Naive thymus-derived CD8-positive, alpha-beta T cell (primary cell): ENCODE measurements at regions not wholly inside any gene's neighbourhood (a gene's known extent, or its start where the extent isn't known, plus 50 kb on each side); places are given as distances from the start of the nearest gene placed in this dataset.
A peak's percentile ranks its signal among the peaks of the same experiment; 100 is the strongest.
"Not testable (repeated sequence)": the region's sequence is repeated elsewhere in the genome, so short reads cannot be mapped to it uniquely, and the experiment has no call there.

Experiments used
- ATAC-seq, 2 donors: fragments of 150-1000 bp; cut with Tn5 transposase in 1 of 2; sonication (Bioruptor Pico), chemical (Tn5 transposase) in 1 of 2; 1 replicate in 1 of 2; 2 replicates in 1 of 2; pipeline ENCODE4 v1.10.0; 2021; ENCODE audit warnings: mild to moderate bottlenecking in 2 of 2, moderate library complexity in 2 of 2
- POLR2A ChIA-PET: fragments of 350-600 bp; sonication (Branson Sonifier 250); formaldehyde crosslinking; loops from one replicate; lab custom pipeline; 2021; ENCODE audit warnings: antibody characterized with exemption; lab: Charles Lee
- DNase-seq, 10 donors: peaks; one replicate each; pipeline versions ENCODE4 v3.0.0 to v3.0.0-alpha.2; 2020 to 2022
- H3K27ac Mint-ChIP-seq, 10 donors: one replicate each; pipeline ENCODE4 v1.8.0; 2020 to 2022; ENCODE audit warnings: mild to moderate bottlenecking in 10 of 10, mixed read lengths in 10 of 10, moderate library complexity in 4 of 10, inconsistent platforms in 1 of 10
- H3K27me3 Mint-ChIP-seq, 5 donors: one replicate each; pipeline ENCODE4 v1.8.0; 2021 to 2022; ENCODE audit warnings: mixed read lengths in 5 of 5
- H3K36me3 Mint-ChIP-seq, 3 donors: one replicate each; pipeline ENCODE4 v1.8.0; 2020 to 2022; ENCODE audit warnings: mixed read lengths in 3 of 3, mild to moderate bottlenecking in 2 of 3, inconsistent platforms in 1 of 3
- H3K4me1 Mint-ChIP-seq, 4 donors: one replicate each; pipeline ENCODE4 v1.8.0; 2021 to 2022; ENCODE audit warnings: mixed read lengths in 4 of 4
- H3K4me3 Mint-ChIP-seq, 10 donors: one replicate each; pipeline ENCODE4 v1.8.0; 2020 to 2022; ENCODE audit warnings: mild to moderate bottlenecking in 10 of 10, mixed read lengths in 10 of 10, moderate library complexity in 6 of 10, inconsistent platforms in 1 of 10
- H3K9me3 Mint-ChIP-seq, 9 donors: one replicate each; pipeline ENCODE4 v1.8.0; 2020 to 2022; ENCODE audit warnings: mixed read lengths in 9 of 9, mild to moderate bottlenecking in 3 of 9, inconsistent platforms in 1 of 9, moderate library complexity in 1 of 9

DNA sequence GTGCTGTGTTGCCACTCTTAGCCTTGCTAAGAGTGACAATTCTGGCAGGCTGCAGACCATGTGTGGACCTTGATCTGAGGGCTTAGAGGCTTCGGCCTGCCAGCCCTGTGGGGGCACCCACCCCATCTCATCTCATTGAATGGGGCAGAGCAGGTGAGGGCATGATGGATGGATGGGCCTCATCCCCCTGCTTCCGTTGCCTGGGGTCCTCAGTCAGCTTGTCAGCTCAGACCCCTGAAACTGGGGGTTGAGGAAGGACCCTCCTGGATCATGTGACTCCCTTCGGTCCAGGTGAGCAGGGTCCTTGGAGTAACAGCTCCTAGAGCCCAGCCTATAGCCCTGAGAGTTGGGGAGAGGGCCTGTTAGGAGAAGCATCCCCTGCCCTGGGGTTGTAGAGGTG lies 3076.8 kb downstream of the RPIA start:
- DNase-seq, H3K9me3 Mint-ChIP-seq, POLR2A ChIA-PET, H3K36me3 Mint-ChIP-seq, H3K4me1 Mint-ChIP-seq, ATAC-seq, H3K27me3 Mint-ChIP-seq, H3K4me3 Mint-ChIP-seq: not testable (repeated sequence)
- peak overlapping the region in 1 of 10 donors; percentile 51 for H3K27ac Mint-ChIP-seq

GRCh38 chr2:91768997-91769396 lies 3077.5 kb downstream of the RPIA start:
- H3K27me3 Mint-ChIP-seq, H3K4me3 Mint-ChIP-seq, DNase-seq, H3K4me1 Mint-ChIP-seq, POLR2A ChIA-PET, H3K9me3 Mint-ChIP-seq, H3K36me3 Mint-ChIP-seq, H3K27ac Mint-ChIP-seq, ATAC-seq: not testable (repeated sequence)

- POLR2A ChIA-PET, H3K36me3 Mint-ChIP-seq, H3K27me3 Mint-ChIP-seq, ATAC-seq, H3K4me1 Mint-ChIP-seq, DNase-seq, H3K9me3 Mint-ChIP-seq, H3K4me3 Mint-ChIP-seq, H3K27ac Mint-ChIP-seq: not testable (repeated sequence)
These were observed 3078.6 kb downstream of the RPIA start for GRCh38 chr2:91770046-91770575.

DNA sequence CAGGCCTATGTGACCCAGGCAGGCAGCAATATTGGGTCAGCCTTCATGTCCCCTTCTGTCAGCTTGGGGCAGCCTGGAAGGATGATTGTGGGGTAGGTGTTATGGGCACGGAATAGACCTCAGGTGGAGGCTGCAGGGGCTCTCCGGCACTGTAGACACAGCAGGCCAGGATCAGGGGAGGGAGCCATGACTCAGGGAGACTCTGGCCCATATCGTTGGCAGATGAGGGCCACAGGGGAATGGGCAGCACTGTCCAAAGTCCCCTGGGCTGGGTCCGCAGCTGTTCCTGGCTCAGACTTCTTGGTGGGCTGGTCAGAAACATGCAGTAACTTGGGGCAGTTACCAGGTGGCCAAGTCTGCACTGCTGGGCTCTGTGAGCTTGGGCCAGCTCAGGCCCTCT lies 3080.1 kb downstream of the RPIA start:
- DNase-seq, H3K9me3 Mint-ChIP-seq, H3K4me1 Mint-ChIP-seq, H3K4me3 Mint-ChIP-seq, H3K27me3 Mint-ChIP-seq, H3K36me3 Mint-ChIP-seq, ATAC-seq, H3K27ac Mint-ChIP-seq, POLR2A ChIA-PET: not testable (repeated sequence)

DNA sequence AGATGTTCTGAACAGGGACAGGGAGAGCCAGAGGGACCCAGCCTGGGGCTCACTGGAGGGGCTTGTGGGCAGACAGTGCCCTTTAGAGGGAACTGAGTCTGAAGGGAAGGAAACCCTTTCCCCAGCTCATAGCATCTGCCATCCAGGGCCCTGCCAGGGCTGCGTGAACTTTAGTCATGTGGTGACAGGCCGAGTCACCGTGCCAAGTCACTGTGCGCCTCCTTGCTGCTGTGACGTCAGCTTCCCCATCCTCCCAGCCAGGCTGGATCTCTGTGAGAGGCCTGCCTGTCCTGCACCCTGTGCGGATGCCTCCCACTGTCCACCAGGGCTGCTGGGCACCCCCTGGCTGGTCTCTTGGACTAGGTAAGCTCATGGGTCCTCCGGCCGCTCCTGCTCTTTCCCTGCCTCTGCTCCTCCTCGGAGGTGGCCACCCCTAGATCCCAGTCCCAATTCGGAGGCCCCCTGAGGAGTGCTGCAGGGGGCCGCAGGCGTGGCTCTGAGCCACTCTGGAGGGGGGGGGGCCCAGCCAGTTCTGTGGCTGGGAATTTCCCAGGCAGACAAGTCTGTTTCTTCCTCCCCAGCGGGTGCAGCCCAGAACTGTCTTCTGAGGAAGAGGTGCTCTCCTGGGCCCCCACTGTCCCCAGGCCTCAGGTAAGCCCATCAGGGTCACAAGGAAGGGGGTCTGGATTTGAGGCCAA lies 3080.9 kb downstream of the RPIA start:
- ATAC-seq, H3K9me3 Mint-ChIP-seq, DNase-seq, H3K36me3 Mint-ChIP-seq, H3K4me3 Mint-ChIP-seq, POLR2A ChIA-PET, H3K4me1 Mint-ChIP-seq, H3K27ac Mint-ChIP-seq: not testable (repeated sequence)
- H3K27me3 Mint-ChIP-seq = peaks cover 0 to 15% (median 4%) of the 10 kb centered on the region in 5 donors

- H3K36me3 Mint-ChIP-seq, ATAC-seq, H3K27ac Mint-ChIP-seq, DNase-seq, H3K4me1 Mint-ChIP-seq, H3K9me3 Mint-ChIP-seq, POLR2A ChIA-PET, H3K4me3 Mint-ChIP-seq: not testable (repeated sequence)
- H3K27me3 Mint-ChIP-seq = peaks cover 2 to 19% (median 5%) of the 10 kb centered on the region in 5 donors
These were observed 3082.3 kb downstream of the RPIA start for GRCh38 chr2:91773810-91774209.

DNA sequence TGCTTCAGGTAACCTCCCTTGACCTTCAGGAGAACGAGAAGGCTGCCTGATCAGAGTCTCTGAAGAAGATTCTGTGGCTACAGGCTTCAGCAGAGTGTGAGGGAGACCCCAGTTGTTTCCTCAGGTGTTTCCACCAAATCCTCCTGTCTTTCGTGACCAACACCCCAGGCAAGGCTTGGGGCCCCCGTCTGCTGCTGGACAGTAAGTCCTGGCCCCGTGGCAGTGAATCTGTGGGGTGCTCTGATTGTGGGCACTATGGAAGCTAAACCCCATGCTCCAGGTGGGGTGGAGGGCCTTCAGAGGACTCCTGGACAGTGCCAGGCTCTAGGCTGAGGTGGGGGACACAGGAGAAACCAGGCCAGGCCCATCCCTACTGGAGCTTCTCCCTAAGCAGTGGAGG lies 3083.7 kb downstream of the RPIA start:
- DNase-seq, H3K4me3 Mint-ChIP-seq, ATAC-seq, H3K36me3 Mint-ChIP-seq, H3K4me1 Mint-ChIP-seq, H3K27ac Mint-ChIP-seq, POLR2A ChIA-PET, H3K9me3 Mint-ChIP-seq: not testable (repeated sequence)
- peaks cover 2 to 19% (median 5%) of the 10 kb centered on the region in 5 donors for H3K27me3 Mint-ChIP-seq

GRCh38 chr2:91780324-91780723 lies 3088.9 kb downstream of the RPIA start:
- ATAC-seq, POLR2A ChIA-PET, H3K36me3 Mint-ChIP-seq, H3K4me1 Mint-ChIP-seq, H3K4me3 Mint-ChIP-seq, DNase-seq, H3K27ac Mint-ChIP-seq: not testable (repeated sequence)
- Mint-ChIP-seq H3K27me3 (peaks cover 2 to 15% (median 8%) of the 10 kb centered on the region in 5 donors), H3K9me3 (peaks cover 0 to 12% (median 4%) of the 10 kb centered on the region in 9 donors)

DNA sequence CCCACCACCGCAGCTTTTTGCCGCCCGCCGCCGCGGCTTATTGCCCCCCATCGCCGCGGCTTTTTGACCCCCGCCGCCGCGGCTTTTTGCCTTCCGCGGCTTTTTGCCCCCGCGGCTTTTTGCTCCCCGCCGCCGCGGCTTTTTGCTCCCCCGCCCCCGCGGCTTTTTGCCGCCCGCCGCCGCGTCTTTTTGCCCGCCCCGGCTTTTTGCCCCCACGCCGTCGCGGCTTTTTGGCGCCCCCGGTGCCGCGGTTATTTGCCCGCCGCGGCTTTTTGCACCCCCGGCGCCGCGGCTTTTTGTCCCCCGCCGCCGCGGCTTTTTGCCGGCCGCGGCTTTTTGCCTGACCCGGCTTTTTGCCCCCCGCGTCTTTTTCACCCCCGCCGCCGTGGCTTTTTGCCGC lies 3061.8 kb upstream of the TEKT4 start:
- H3K27me3 Mint-ChIP-seq, H3K36me3 Mint-ChIP-seq, ATAC-seq, H3K4me1 Mint-ChIP-seq, POLR2A ChIA-PET, H3K4me3 Mint-ChIP-seq, H3K27ac Mint-ChIP-seq, H3K9me3 Mint-ChIP-seq: not testable (repeated sequence)
- DNase-seq = peak in 1 of 10 donors; percentile 0

GRCh38 chr2:91839904-91840868 lies 3031.0 kb upstream of the TEKT4 start:
- H3K27me3 Mint-ChIP-seq = peaks cover 9 to 40% (median 25%) of the 10 kb centered on the region in 5 donors

DNA sequence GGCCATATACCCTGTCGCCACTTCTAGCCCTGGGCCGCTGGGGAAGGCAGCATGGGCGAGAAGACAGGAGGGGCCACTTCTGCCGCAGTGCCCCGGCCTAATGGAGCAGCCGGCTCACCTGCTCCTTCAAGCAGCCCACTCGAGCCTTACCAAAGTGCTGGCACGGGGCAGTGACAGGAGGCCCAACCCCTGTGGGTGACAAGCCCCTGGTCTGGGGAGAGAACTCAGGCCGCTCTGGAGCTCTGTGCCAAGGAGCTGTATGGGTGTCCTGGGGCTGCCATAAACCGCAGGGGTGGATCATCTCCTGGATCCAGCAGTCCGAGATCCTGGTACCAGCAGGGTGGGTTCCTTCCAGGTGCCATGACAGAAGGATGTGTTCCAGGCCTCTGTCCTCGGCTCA lies 3029.0 kb upstream of the TEKT4 start:
- ATAC-seq, H3K27ac Mint-ChIP-seq, POLR2A ChIA-PET, H3K36me3 Mint-ChIP-seq, H3K4me1 Mint-ChIP-seq, H3K4me3 Mint-ChIP-seq: not testable (repeated sequence)
- peak in 1 of 10 donors; percentile 28 for DNase-seq
- H3K9me3 Mint-ChIP-seq = peaks cover 0 to 15% (median 2%) of the 10 kb centered on the region in 9 donors
- peaks cover 9 to 54% (median 28%) of the 10 kb centered on the region in 5 donors for H3K27me3 Mint-ChIP-seq

More at GRCh38 chr2:91839904-91840868, 3031.0 kb upstream of the TEKT4 start:
- no peaks in the 10 kb centered on the region for H3K36me3 Mint-ChIP-seq
- DNase-seq (peak in 1 of 10 donors; percentile 22), ATAC-seq (no peak)
- H3K27ac Mint-ChIP-seq = no peak overlapping the region
- peaks cover 0 to 4% (median 1%) of the 10 kb centered on the region in 4 donors for H3K4me1 Mint-ChIP-seq
- H3K4me3 Mint-ChIP-seq = peak overlapping the region in 3 of 10 donors; percentile 8 to 50 (median 13)
- POLR2A ChIA-PET = no interaction called here
- H3K9me3 Mint-ChIP-seq = peaks cover 0 to 10% (median 0%) of the 10 kb centered on the region in 9 donors

DNA sequence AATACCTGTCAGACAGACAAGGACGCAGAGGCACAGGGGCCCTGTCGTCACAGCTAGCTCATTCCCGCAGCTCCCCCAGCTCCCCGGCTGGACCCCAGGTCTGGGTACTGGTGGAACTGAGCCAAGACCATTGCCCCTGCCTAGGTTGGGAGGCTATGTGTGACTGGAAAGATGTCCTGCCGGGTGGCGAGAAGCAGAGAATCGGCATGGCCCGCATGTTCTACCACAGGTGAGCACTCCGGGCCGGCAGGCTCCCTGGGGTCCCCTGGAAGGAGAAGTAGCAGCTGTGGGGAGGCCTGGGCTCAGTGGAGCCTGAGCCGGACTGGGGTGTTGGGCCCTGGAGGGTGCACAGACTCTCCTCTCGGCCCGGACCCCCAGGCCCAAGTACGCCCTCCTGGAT lies 3028.3 kb upstream of the TEKT4 start:
- POLR2A ChIA-PET, H3K36me3 Mint-ChIP-seq, H3K4me3 Mint-ChIP-seq, H3K27ac Mint-ChIP-seq, ATAC-seq, H3K4me1 Mint-ChIP-seq: not testable (repeated sequence)
- DNase-seq = peak in 1 of 10 donors; percentile 42
- Mint-ChIP-seq H3K27me3 (peaks cover 9 to 60% (median 28%) of the 10 kb centered on the region in 5 donors), H3K9me3 (peaks cover 0 to 15% (median 2%) of the 10 kb centered on the region in 9 donors)
